ENCODE measurements at regions not wholly inside any gene's neighbourhood (a gene's known extent, or its start where the extent isn't known, plus 50 kb on each side); places are given as distances from the start of the nearest gene placed in this dataset.

GRCh38 chr6:153623496-153623895 is 415.5 kb upstream of the OPRM1 start:
- no peak for DNase-seq (ENCODE audit: low spot score)

GRCh38 chr6:153621491-153621890 is 417.5 kb upstream of the OPRM1 start:
- Histone ChIP-seq H3K79me2 (ENCODE audit: insufficient read depth, low read depth, low read length) (no peaks in the 10 kb centered on the region), H2AFZ (ENCODE audit: low read length) (no peak overlapping the region), H3K9me3 (ENCODE audit: low read length) (no peaks in the 10 kb centered on the region), H4K20me1 (ENCODE audit: insufficient read depth, low read length) (no peaks in the 10 kb centered on the region), H3K4me2 (ENCODE audit: low read length) (no peak overlapping the region), H3K36me3 (ENCODE audit: insufficient read depth, low read length) (no peaks in the 10 kb centered on the region), H3K4me3 (ENCODE audit: low read depth, low read length, poor library complexity, severe bottlenecking) (no peak overlapping the region), H3K27ac (ENCODE audit: low read depth, low read length, poor library complexity, severe bottlenecking) (no peak overlapping the region), H3K9me2 (ENCODE audit: insufficient read depth, low read length) (no peaks in the 10 kb centered on the region), H3K4me1 (ENCODE audit: insufficient read depth, low read length, poor library complexity, severe bottlenecking) (no peaks in the 10 kb centered on the region)
- intact Hi-C loops (cut with micrococcal nuclease; ENCODE audit: unreplicated experiment), result no loop called here
- no TSS peak for BruUV-seq (replicated peaks)
- TF ChIP-seq CTCF (conservative IDR thresholded peaks at IDR 0.05; ENCODE audit: low read length), result no peak
- no peak for TF ChIP-seq EZH2phosphoT487 (IDR thresholded peaks at IDR 0.05; ENCODE audit: borderline replicate concordance, low read depth, low read length)
- ChIA-PET CTCF (ENCODE audit: unreplicated experiment) (no interaction called here), POLR2A (no interaction called here)
- no peak for DNase-seq (ENCODE audit: low spot score)

More at GRCh38 chr6:153623496-153623895, 415.5 kb upstream of the OPRM1 start:
- H3K4me1 ChIP-seq (ENCODE audit: insufficient read depth, low read length, poor library complexity, severe bottlenecking), result no peaks in the 10 kb centered on the region
- H3K9me2 ChIP-seq (ENCODE audit: insufficient read depth, low read length), result no peaks in the 10 kb centered on the region
- no peaks in the 10 kb centered on the region for H3K9me3 ChIP-seq (ENCODE audit: low read length)
- H3K36me3 ChIP-seq (ENCODE audit: insufficient read depth, low read length), result no peaks in the 10 kb centered on the region
- no TSS peak for BruUV-seq (replicated peaks)
- TF ChIP-seq EZH2phosphoT487 (IDR thresholded peaks at IDR 0.05; ENCODE audit: borderline replicate concordance, low read depth, low read length) (no peak), CTCF (conservative IDR thresholded peaks at IDR 0.05; ENCODE audit: low read length) (no peak)
- ChIA-PET POLR2A (no interaction called here), CTCF (ENCODE audit: unreplicated experiment) (no interaction called here)
- H3K4me2 ChIP-seq (ENCODE audit: low read length), result no peak overlapping the region
- H4K20me1 ChIP-seq (ENCODE audit: insufficient read depth, low read length), result no peaks in the 10 kb centered on the region
- no peak overlapping the region for H3K4me3 ChIP-seq (ENCODE audit: low read depth, low read length, poor library complexity, severe bottlenecking)
- intact Hi-C loops (cut with micrococcal nuclease; ENCODE audit: unreplicated experiment), result no loop called here
- H2AFZ ChIP-seq (ENCODE audit: low read length), result no peak overlapping the region
- no peaks in the 10 kb centered on the region for H3K79me2 ChIP-seq (ENCODE audit: insufficient read depth, low read depth, low read length)
- no peak overlapping the region for H3K27ac ChIP-seq (ENCODE audit: low read depth, low read length, poor library complexity, severe bottlenecking)

GRCh38 chr6:153621070-153621469 is 418.0 kb upstream of the OPRM1 start:
- POLR2A ChIA-PET, result interaction anchor here (1.0 kb wide), 1 partner anchor 13 kb away, joined by 3 read pairs; no protein-coding TSS in a partner anchor
- CTCF ChIA-PET (ENCODE audit: unreplicated experiment), result no interaction called here
- no peak overlapping the region for H2AFZ ChIP-seq (ENCODE audit: low read length)
- no peak overlapping the region for H3K4me2 ChIP-seq (ENCODE audit: low read length)
- no peaks in the 10 kb centered on the region for H3K36me3 ChIP-seq (ENCODE audit: insufficient read depth, low read length)
- H4K20me1 ChIP-seq (ENCODE audit: insufficient read depth, low read length), result no peaks in the 10 kb centered on the region
- no peaks in the 10 kb centered on the region for H3K9me3 ChIP-seq (ENCODE audit: low read length)
- intact Hi-C loops (cut with micrococcal nuclease; ENCODE audit: unreplicated experiment), result no loop called here
- H3K79me2 ChIP-seq (ENCODE audit: insufficient read depth, low read depth, low read length), result no peaks in the 10 kb centered on the region
- no peaks in the 10 kb centered on the region for H3K4me1 ChIP-seq (ENCODE audit: insufficient read depth, low read length, poor library complexity, severe bottlenecking)
- H3K9me2 ChIP-seq (ENCODE audit: insufficient read depth, low read length), result no peaks in the 10 kb centered on the region
- H3K4me3 ChIP-seq (ENCODE audit: low read depth, low read length, poor library complexity, severe bottlenecking), result no peak overlapping the region
- no peak for TF ChIP-seq EZH2phosphoT487 (IDR thresholded peaks at IDR 0.05; ENCODE audit: borderline replicate concordance, low read depth, low read length)
- no peak for DNase-seq (ENCODE audit: low spot score)
- BruUV-seq (replicated peaks), result no TSS peak
- H3K27ac ChIP-seq (ENCODE audit: low read depth, low read length, poor library complexity, severe bottlenecking), result no peak overlapping the region
